Fibroblast of lung (primary cell): ENCODE measurements at regions not wholly inside any gene's neighbourhood (a gene's known extent, or its start where the extent isn't known, plus 50 kb on each side); places are given as distances from the start of the nearest gene placed in this dataset.

Experiments
- DNase-seq, 2 donors: peaks; one replicate each; pipeline versions ENCODE4 v3.0.0 to v3.0.0-alpha.2; 2010; ENCODE audit warnings: low read depth in 2 of 2
- H2AFZ ChIP-seq: 2 replicates; pipeline ENCODE4 v1.5.1; 2012; ENCODE audit warnings: low read length, control low read depth, inconsistent platforms
- H3K27ac ChIP-seq: 2 replicates; pipeline ENCODE4 v1.5.1; 2011; ENCODE audit warnings: low read length, control low read depth; ENCODE audit not compliant: insufficient read depth
- H3K27me3 ChIP-seq: 2 replicates; pipeline ENCODE4 v1.5.1; 2011; ENCODE audit warnings: mild to moderate bottlenecking, low read length; ENCODE audit not compliant: control insufficient read depth, insufficient read depth
- H3K36me3 ChIP-seq: 2 replicates; pipeline ENCODE4 v1.5.1; 2011; ENCODE audit warnings: low read length; ENCODE audit not compliant: control insufficient read depth, insufficient read depth
- H3K4me1 ChIP-seq: 2 replicates; pipeline ENCODE4 v1.5.1; 2011; ENCODE audit warnings: low read length; ENCODE audit not compliant: control insufficient read depth, insufficient read depth; ENCODE audit errors: extremely low read depth
- H3K4me2 ChIP-seq: 2 replicates; pipeline ENCODE4 v1.5.1; 2011; ENCODE audit warnings: low read length, control low read depth; ENCODE audit not compliant: insufficient read depth; ENCODE audit errors: extremely low read depth
- H3K4me3 ChIP-seq, 4 experiments: fragments of 200-600 bp in 1 of 4; sonication (generic) in 1 of 4; replicated peaks in 1 of 4; 2 replicates each; pipeline ENCODE4 v1.5.1; 2011 to 2016; ENCODE audit warnings: low read length in 4 of 4, low read depth in 3 of 4, mild to moderate bottlenecking in 3 of 4, control low read depth in 2 of 4, inconsistent platforms in 1 of 4, mixed read lengths in 1 of 4; ENCODE audit not compliant: insufficient read depth in 1 of 4; ENCODE audit errors: control extremely low read depth in 1 of 4
- H3K79me2 ChIP-seq: 2 replicates; pipeline ENCODE4 v1.5.1; 2012; ENCODE audit warnings: mild to moderate bottlenecking, low read length, inconsistent platforms; ENCODE audit not compliant: control insufficient read depth, insufficient read depth
- H3K9ac ChIP-seq: 2 replicates; pipeline ENCODE4 v1.5.1; 2011; ENCODE audit warnings: mild to moderate bottlenecking, low read length, control low read depth; ENCODE audit not compliant: insufficient read depth
- H3K9me3 ChIP-seq: 2 replicates; pipeline ENCODE4 v1.5.1; 2012; ENCODE audit warnings: low read depth, low read length; ENCODE audit not compliant: control insufficient read depth, insufficient read depth
- H4K20me1 ChIP-seq: 2 replicates; pipeline ENCODE4 v1.5.1; 2011; ENCODE audit warnings: low read length; ENCODE audit not compliant: control insufficient read depth, insufficient read depth; ENCODE audit errors: extremely low read depth
- CTCF ChIP-seq, 2 donors: IDR thresholded peaks in 1 of 2; conservative IDR thresholded peaks in 1 of 2; 1 replicate in 1 of 2; 2 replicates in 1 of 2; pipeline ENCODE4 v1.5.1; 2011 to 2012; ENCODE audit warnings: low read length in 2 of 2, control low read depth in 1 of 2, inconsistent platforms in 1 of 2, low read depth in 1 of 2, mild to moderate bottlenecking in 1 of 2
- EZH2 ChIP-seq: IDR thresholded peaks from 2 replicates; pipeline ENCODE4 v1.5.1; 2012; ENCODE audit warnings: low read length, control low read depth, mild to moderate bottlenecking; ENCODE audit errors: missing control alignments

GRCh38 chr2:160918906-160919503 lies 241.2 kb upstream of the TANK start:
- no peaks in the 10 kb centered on the region for H3K27me3 ChIP-seq
- DNase-seq, result peak; percentile 35 to 71
- H3K9ac ChIP-seq, result no peak overlapping the region
- no peak for TF ChIP-seq EZH2
- TF ChIP-seq CTCF (conservative IDR thresholded peaks at IDR 0.05 in 1 of 2, IDR thresholded peaks at IDR 0.05 in 1 of 2; ENCODE audit: low read depth in 1 of 2, low read length in 2 of 2), result peak; percentile 38 to 65
- H3K79me2 ChIP-seq, result no peaks in the 10 kb centered on the region
- H3K36me3 ChIP-seq, result no peaks in the 10 kb centered on the region
- peaks cover 18% of the 10 kb centered on the region for H3K4me1 ChIP-seq
- H2AFZ ChIP-seq, result no peak overlapping the region
- no peak overlapping the region for H3K27ac ChIP-seq
- no peaks in the 10 kb centered on the region for H3K9me3 ChIP-seq
- H4K20me1 ChIP-seq, result no peaks in the 10 kb centered on the region
- no peak overlapping the region for H3K4me3 ChIP-seq
- H3K4me2 ChIP-seq, result no peak overlapping the region

- TF ChIP-seq CTCF (conservative IDR thresholded peaks at IDR 0.05 in 1 of 2, IDR thresholded peaks at IDR 0.05 in 1 of 2; ENCODE audit: low read depth in 1 of 2, low read length in 2 of 2) (no peak), EZH2 (no peak)
- no peaks in the 10 kb centered on the region for H3K27me3 ChIP-seq
- no peak for DNase-seq
- H2AFZ ChIP-seq, result peak overlapping the region; percentile 31
- H3K9ac ChIP-seq, result no peak overlapping the region
- no peaks in the 10 kb centered on the region for H3K79me2 ChIP-seq
- H3K27ac ChIP-seq, result peak overlapping the region; percentile 84
- no peak overlapping the region for H3K4me3 ChIP-seq
- H3K9me3 ChIP-seq, result no peaks in the 10 kb centered on the region
- H3K4me1 ChIP-seq, result peaks cover 18% of the 10 kb centered on the region
- H3K36me3 ChIP-seq, result no peaks in the 10 kb centered on the region
- peak overlapping the region; percentile 64 for H3K4me2 ChIP-seq
- H4K20me1 ChIP-seq, result no peaks in the 10 kb centered on the region
Observed at GRCh38 chr2:160920061-160920460, 240.2 kb upstream of the TANK start.

GRCh38 chr2:160920791-160921303 lies 239.4 kb upstream of the TANK start:
- peak overlapping the region; percentile 65 for H3K4me2 ChIP-seq
- peak overlapping the region in 2 of 4 experiments; percentile 8 for H3K4me3 ChIP-seq
- no peaks in the 10 kb centered on the region for H3K79me2 ChIP-seq
- no peaks in the 10 kb centered on the region for H3K36me3 ChIP-seq
- peak; percentile 92 to 96 for DNase-seq
- H4K20me1 ChIP-seq, result no peaks in the 10 kb centered on the region
- H3K9ac ChIP-seq, result no peak overlapping the region
- H3K27me3 ChIP-seq, result no peaks in the 10 kb centered on the region
- H2AFZ ChIP-seq, result peak overlapping the region; percentile 73
- H3K9me3 ChIP-seq, result no peaks in the 10 kb centered on the region
- TF ChIP-seq CTCF (conservative IDR thresholded peaks at IDR 0.05 in 1 of 2, IDR thresholded peaks at IDR 0.05 in 1 of 2; ENCODE audit: low read depth in 1 of 2, low read length in 2 of 2), result no peak
- TF ChIP-seq EZH2, result no peak
- peak overlapping the region; percentile 84 for H3K27ac ChIP-seq
- peaks cover 18% of the 10 kb centered on the region for H3K4me1 ChIP-seq
